Pancreas (tissue), 10 donors: ENCODE measurements at regions not wholly inside any gene's neighbourhood (a gene's known extent, or its start where the extent isn't known, plus 50 kb on each side); places are given as distances from the start of the nearest gene placed in this dataset.
A peak's percentile ranks its signal among the peaks of the same experiment; 100 is the strongest.

Experiments used
- ATAC-seq, 4 donors: fragments of 200-7000 bp; cut with Tn5 transposase; one replicate each; pipeline versions ENCODE4 v1.8.0 to v1.9.1; 2020; ENCODE audit warnings: mild to moderate bottlenecking in 4 of 4, moderate library complexity in 4 of 4
- DNase-seq, 6 donors: peaks; one replicate each; pipeline ENCODE4 v3.0.0-alpha.2; 2020
- FAIRE-seq: peaks from 2 replicates; lab custom pipeline; 2012; peaks lifted over from hg19 to GRCh38; lab: Jason Lieb, UNC
- H3K27ac ChIP-seq, 4 donors: fragments of 200-600 bp; sonication (generic); 1 replicate in 3 of 4; 2 replicates in 1 of 4; pipeline versions ENCODE4 v1.5.0 to v1.8.0; 2020
- H3K27me3 ChIP-seq, 4 donors: fragments of 200-600 bp; one replicate each; pipeline ENCODE4 v1.8.0; 2021
- H3K36me3 ChIP-seq, 3 donors: fragments of 200-600 bp; sonication (generic) in 1 of 3; one replicate each; pipeline versions ENCODE4 v1.5.0 to v1.8.0; 2020 to 2021
- H3K4me1 ChIP-seq, 3 donors: fragments of 200-600 bp; one replicate each; pipeline ENCODE4 v1.8.0; 2021
- H3K4me3 ChIP-seq, 4 donors: fragments of 200-600 bp; sonication (generic) in 2 of 4; one replicate each; pipeline versions ENCODE4 v1.5.0 to v1.8.0; 2020 to 2021
- H3K9me3 ChIP-seq, 4 donors: fragments of 200-600 bp; one replicate each; pipeline ENCODE4 v1.8.0; 2021
- CTCF ChIP-seq, 4 donors: fragments of 200-600 bp; sonication (generic) in 3 of 4; IDR thresholded peaks; one replicate each; pipeline versions ENCODE4 v1.5.0 to v1.8.0; 2021; ENCODE audit warnings: antibody characterized with exemption in 4 of 4
- WGBS, 2 donors: extraction: QIAGEN DNeasy Blood & Tissue Kit; methylation state at CpG; one replicate each; pipeline ENCODE4 v1.1.7; 2013; 5-methylcytosine and 5-hydroxymethylcytosine counted together
- intact Hi-C, 3 donors: fragments of 100-400 bp; cut with DNase I; formaldehyde crosslinking; loops; one replicate each; pipeline versions ENCODE4 v1.11.1 to v1.14.2; 2022
- donor health status: healthy with polysubstance abuse.
- donor health status: DM: no; HTN: no; CAD: no; lungs with moderate emphysema.
- donor health status: DM: no; HTN: no; CAD: no.
- donor health status: control.
- donor health status: control.
- donor health status: Bipolar disorder and iron deficiency.
- donor health status: DM: yes; HTN: yes; CAD: no.
- donor health status: DM: no; HTN: no; CAD: no.
- donor health status: DM: no; HTN: no; CAD: no.
- donor health status: DM: yes; HTN: yes; CAD: no.

GRCh38 chr13:72469906-72470305 lies 257.5 kb downstream of the MZT1 start:
- no peaks in the 10 kb centered on the region for H3K36me3 ChIP-seq
- H3K9me3 ChIP-seq = no peaks in the 10 kb centered on the region
- intact Hi-C loops = no loop called here
- FAIRE-seq (no peak), DNase-seq (no peak), ATAC-seq (no peak)
- no peaks in the 10 kb centered on the region for H3K4me1 ChIP-seq
- no peak overlapping the region for H3K27ac ChIP-seq
- TF ChIP-seq CTCF (IDR thresholded peaks at IDR 0.05) = no peak
- H3K27me3 ChIP-seq = no peaks in the 10 kb centered on the region
- H3K4me3 ChIP-seq = no peak overlapping the region

GRCh38 chr13:72463561-72463960 lies 263.9 kb downstream of the MZT1 start:
- H3K27me3 ChIP-seq = no peaks in the 10 kb centered on the region
- no peak for FAIRE-seq
- peak in 1 of 4 donors; percentile 20 for ATAC-seq
- no peak overlapping the region for H3K4me3 ChIP-seq
- TF ChIP-seq CTCF (IDR thresholded peaks at IDR 0.05) = no peak
- no peaks in the 10 kb centered on the region for H3K36me3 ChIP-seq
- intact Hi-C loops = no loop called here
- no peak overlapping the region for H3K27ac ChIP-seq
- no peak for DNase-seq
- 55 to 61% methylated on average over 7 of the region's 7 CpGs for WGBS, 2 donors
- H3K9me3 ChIP-seq = no peaks in the 10 kb centered on the region
- H3K4me1 ChIP-seq = peaks cover 0 to 9% (median 0%) of the 10 kb centered on the region in 3 donors

GRCh38 chr13:72462726-72463125 lies 264.7 kb downstream of the MZT1 start:
- intact Hi-C loops = no loop called here
- Histone ChIP-seq H3K36me3 (no peaks in the 10 kb centered on the region), H3K4me1 (peaks cover 0 to 9% (median 0%) of the 10 kb centered on the region in 3 donors), H3K27me3 (no peaks in the 10 kb centered on the region), H3K27ac (no peak overlapping the region), H3K4me3 (no peak overlapping the region), H3K9me3 (no peaks in the 10 kb centered on the region)
- FAIRE-seq (no peak), ATAC-seq (no peak), DNase-seq (no peak)
- no peak for TF ChIP-seq CTCF (IDR thresholded peaks at IDR 0.05)

- no peaks in the 10 kb centered on the region for H3K36me3 ChIP-seq
- intact Hi-C loops = no loop called here
These were observed 265.3 kb downstream of the MZT1 start for GRCh38 chr13:72462166-72462565.

GRCh38 chr13:72458701-72459100 lies 268.7 kb downstream of the MZT1 start:
- intact Hi-C loops = no loop called here
- no peak for TF ChIP-seq CTCF (IDR thresholded peaks at IDR 0.05)
- Histone ChIP-seq H3K4me1 (peaks cover 0 to 9% (median 0%) of the 10 kb centered on the region in 3 donors), H3K27ac (no peak overlapping the region), H3K4me3 (no peak overlapping the region), H3K27me3 (no peaks in the 10 kb centered on the region), H3K9me3 (no peaks in the 10 kb centered on the region), H3K36me3 (no peaks in the 10 kb centered on the region)
- ATAC-seq (peak in 2 of 4 donors; percentile 39 to 40), FAIRE-seq (no peak), DNase-seq (no peak)
- WGBS, 2 donors = 0 to 4% methylated on average over 1 of the region's 1 CpG

More at GRCh38 chr13:72462166-72462565, 265.3 kb downstream of the MZT1 start:
- Histone ChIP-seq H3K9me3 (no peaks in the 10 kb centered on the region), H3K27me3 (no peaks in the 10 kb centered on the region), H3K4me3 (no peak overlapping the region), H3K27ac (no peak overlapping the region), H3K4me1 (peaks cover 0 to 9% (median 0%) of the 10 kb centered on the region in 3 donors)
- ATAC-seq (no peak), DNase-seq (no peak), FAIRE-seq (no peak)
- TF ChIP-seq CTCF (IDR thresholded peaks at IDR 0.05) = no peak
